GM19463 (cell line): ENCODE measurements at regions not wholly inside any gene's neighbourhood (a gene's known extent, or its start where the extent isn't known, plus 50 kb on each side); places are given as distances from the start of the nearest gene placed in this dataset.

Source experiments
- ATAC-seq: cut with Tn5 transposase; IDR thresholded peaks from one replicate; pipeline ENCODE4 v1.9.1; 2021; ENCODE audit warnings: mild to moderate bottlenecking, moderate library complexity; ENCODE audit not compliant: unreplicated experiment

DNA sequence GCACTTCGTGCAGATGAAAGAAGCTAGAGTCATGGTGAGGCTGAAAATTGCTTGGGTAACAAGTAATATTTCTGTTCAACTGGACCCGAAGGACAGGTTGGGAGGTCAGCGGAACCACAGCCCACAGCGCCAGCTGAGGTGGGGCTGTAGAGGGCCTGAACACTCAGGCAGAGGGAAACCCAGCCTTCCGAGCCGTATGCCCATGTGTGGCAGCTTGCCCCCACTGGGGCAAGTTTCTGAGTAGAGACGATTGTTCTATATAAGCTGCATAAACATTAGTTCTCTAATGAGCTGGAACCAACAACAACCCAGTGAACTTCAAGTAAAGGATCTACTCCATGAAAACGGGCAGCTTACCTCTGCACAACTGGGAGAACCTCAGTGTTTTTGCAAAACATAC lies 58.4 kb upstream of the TNS3 start:
- ATAC-seq: no peak

DNA sequence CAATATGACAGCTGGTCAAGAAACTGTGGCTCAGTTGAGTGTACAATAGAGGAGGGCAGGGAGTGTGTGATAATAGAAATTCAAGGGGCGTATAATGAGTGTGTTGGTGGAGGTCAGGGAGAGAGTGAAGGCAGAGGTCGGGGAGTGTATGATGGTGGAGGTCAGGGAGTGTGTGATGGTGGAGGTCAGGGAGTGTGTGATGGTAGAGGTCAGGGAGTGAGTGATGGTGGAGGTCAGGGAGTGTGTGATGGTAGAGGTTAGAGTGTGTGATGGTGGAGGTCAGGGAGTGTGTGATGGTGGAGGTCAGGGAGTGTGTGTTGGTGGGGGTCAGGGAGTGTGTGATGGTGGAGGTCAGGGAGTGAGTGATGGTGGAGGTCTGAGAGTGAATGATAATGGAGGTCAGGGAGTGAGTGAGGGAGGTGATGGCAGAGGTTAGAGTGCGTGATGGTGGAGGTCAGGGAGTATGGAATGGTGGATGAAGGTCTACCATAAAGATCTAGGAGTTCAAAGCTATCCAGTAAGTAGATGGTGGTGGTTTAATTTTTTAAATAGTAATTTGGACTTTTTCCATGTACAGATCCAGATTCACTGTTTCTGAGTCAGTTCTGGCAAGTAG lies 57.7 kb upstream of the TNS3 start:
- ATAC-seq: no peak

DNA sequence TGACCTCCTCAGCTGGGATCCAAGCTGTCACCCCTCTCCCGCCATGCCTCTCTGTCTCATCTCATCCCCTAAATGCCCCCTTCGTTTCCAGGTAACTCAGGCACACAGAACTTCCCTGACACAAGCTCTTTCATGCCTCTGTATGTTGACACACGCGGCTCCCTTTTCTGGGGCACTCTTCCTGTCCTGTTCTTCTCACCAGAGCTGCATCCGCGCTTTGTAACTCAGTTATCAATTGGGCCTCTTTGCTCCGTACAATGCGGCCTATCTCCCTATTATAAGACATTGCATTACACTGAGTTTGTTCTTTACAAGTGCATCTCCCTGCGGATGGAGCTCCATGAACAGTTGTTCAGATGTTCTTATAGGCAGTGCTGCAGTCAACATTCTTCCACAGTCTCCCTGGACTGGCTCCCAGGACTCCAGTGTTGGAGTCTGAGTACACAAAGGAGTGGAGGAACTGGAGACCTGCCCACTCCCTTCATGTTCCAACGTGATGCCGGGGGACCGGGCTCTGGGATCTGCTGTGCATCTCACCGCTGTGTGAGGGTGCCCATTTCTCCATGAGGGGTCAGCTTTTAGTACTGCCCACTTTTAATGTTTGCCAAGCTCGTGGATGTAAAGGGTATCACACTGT lies 56.9 kb upstream of the TNS3 start:
- no peak for ATAC-seq

DNA sequence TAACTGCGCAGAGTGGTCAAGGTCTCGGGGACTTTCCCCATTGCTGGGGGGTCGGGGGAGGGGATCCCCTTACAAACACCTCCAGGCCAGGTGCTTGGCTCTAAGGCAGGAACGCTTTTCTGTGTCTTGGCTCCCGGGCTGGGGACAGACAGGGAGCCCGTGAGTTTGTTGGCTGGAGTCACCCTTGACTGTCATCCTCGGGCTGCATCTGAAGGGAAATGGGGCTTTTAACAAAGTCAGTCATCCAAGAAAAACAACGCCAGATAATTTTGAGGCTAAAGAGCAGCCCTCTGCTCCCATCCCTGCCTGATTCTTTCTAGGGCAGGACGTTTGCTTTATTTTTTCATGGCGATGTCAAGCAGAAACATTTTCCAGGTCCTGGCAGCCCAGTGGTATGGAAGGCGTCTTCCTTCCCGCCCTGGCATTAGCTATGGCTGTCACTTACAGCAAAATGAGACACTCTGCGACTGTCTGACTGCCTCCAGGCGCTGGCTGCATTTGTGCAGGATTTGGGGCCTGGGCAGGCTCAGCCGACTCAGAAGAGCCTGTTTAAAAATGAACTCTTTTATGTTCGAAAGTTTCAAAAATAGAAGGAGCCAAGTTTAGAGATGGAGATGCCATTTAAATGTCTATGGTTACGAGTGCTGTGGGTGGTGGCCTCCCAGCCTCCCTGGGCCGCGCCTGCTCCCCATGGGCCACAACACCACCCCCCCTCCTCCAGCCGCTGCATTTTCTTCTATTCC lies 54.7 kb upstream of the TNS3 start:
- no peak for ATAC-seq

DNA sequence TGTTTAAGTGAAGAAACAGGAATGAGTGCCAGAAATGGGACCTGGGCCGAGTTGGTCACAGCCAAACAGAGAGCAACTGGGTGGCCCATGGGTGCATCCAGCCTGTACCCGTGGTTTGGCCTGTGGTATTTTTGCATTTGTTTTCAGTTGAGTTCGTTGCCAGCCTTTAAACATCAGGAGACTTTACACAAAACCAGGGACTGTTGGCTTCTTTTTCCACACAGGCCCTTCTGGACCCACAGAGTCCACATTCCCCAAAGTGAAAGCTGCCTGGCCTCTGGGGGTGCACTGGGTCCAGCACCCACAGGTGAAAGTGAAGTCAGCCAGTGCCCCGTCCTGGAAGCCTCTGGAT lies 54.1 kb upstream of the TNS3 start:
- ATAC-seq: no peak

DNA sequence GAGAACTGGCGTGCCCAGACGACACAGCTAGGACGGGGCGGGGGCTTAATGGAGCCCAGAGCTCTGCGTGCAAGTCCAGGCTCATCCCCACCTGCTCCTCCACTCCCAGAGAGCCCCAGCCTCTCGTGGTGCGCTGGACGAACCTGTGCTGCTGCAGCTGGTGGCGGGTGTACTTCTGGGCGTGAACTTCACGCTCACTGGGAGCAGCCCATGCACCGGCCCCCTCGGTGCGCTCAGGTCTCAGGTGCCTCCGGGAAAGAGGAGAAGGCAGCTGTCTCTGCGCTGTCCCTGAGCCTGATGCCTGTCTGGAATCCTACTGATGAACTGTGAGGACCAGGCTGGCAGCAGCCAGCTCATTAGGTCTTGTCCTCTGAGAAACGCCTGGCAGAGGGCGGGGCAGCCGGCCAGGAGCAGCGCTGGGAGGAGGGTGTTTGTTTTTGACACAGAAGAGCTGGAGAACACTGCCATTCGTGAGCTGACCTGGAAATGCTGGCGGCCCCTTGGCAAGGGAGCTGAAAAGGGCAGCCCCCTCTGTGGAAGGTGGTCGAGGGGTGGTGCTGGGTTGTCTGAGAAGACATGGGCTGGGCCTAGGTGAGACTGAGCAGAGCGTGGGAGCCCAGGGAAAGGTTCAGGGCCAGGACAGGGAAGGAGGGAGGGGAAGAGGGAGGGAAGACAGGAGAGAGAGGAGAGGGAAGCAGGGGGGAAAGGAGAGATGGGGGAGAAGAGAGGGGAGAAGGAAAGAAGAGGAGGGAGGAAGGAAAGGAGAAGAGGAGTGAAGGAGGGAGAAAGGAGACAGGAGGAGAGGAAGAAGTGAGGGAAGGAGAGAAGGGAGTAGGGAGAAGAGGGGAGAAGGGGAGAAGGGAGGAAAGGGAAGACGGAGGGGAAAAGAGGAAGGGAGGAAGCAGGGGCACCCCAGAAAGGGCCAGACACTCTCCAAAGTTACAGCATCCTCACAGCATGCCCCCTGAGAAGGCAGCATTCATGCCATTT lies 53.5 kb upstream of the TNS3 start:
- no peak for ATAC-seq

DNA sequence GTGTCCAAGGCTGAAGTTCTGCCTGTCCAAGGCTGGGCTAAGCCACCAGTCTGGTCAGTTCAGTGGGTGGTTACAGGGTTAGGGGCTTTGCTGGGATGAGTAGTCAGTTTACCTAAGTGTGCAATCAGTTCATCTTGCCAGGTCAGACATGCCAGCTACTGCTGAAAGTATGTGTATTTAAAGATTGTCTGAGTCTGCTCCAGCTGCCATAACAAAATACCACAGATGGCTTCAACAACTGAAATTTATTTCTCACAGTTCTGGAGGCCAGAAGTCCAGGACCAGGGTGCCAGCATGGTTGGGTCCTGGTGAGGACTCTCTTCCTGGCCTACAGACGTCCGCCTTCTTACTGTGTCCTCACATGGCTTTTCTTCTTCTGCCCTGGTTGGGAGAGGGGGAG lies 52.4 kb upstream of the TNS3 start:
- no peak for ATAC-seq

DNA sequence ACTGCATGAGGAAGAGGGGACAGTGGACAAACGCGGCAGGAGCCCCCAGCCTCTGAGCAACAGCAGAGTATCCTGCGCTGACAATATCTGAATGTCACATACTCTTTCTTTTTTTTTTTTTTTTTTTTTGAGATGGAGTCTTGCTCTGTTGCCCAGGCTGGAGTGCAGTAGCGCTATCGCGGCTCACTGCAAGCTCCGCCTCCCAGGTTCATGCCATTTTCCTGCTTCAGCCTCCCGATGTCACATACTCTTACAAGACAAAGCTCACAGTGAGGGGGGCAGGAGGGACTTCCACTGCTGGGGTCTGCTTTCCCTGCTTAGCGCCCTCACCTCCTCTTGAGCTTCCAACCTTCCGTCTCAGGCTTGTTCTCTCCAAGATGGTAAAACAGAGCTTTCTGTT lies 51.2 kb upstream of the TNS3 start:
- ATAC-seq: no peak
